ENCODE measurements at regions not wholly inside any gene's neighbourhood (a gene's known extent, or its start where the extent isn't known, plus 50 kb on each side); places are given as distances from the start of the nearest gene placed in this dataset.

- in situ Hi-C loops (cut with HindIII; ENCODE audit: low sequenced_read_pairs), result no loop called here
Measured at GRCh38 chr14:61174441-61174891, 106.7 kb downstream of the TMEM30B start.

GRCh38 chr14:61171727-61172126, 109.4 kb downstream of the TMEM30B start:
- in situ Hi-C loops (cut with HindIII; ENCODE audit: low sequenced_read_pairs), result no loop called here

- in situ Hi-C loops (cut with HindIII; ENCODE audit: low sequenced_read_pairs), result no loop called here
Measured at GRCh38 chr14:61168141-61168540, 113.0 kb downstream of the TMEM30B start.

GRCh38 chr14:61167642-61168041, 113.5 kb downstream of the TMEM30B start:
- in situ Hi-C loops (cut with HindIII; ENCODE audit: low sequenced_read_pairs), result no loop called here

GRCh38 chr14:61160798-61161197, 120.3 kb downstream of the TMEM30B start:
- in situ Hi-C loops (cut with HindIII; ENCODE audit: low sequenced_read_pairs), result no loop called here

- in situ Hi-C loops (cut with HindIII; ENCODE audit: low sequenced_read_pairs), result no loop called here
Measured at GRCh38 chr14:61154641-61155040, 126.5 kb downstream of the TMEM30B start.

- in situ Hi-C loops (cut with HindIII; ENCODE audit: low sequenced_read_pairs), result no loop called here
Measured at GRCh38 chr14:61153914-61154545, 127.1 kb downstream of the TMEM30B start.

GRCh38 chr14:61153431-61153830, 127.7 kb downstream of the TMEM30B start:
- in situ Hi-C loops (cut with HindIII; ENCODE audit: low sequenced_read_pairs), result no loop called here

- in situ Hi-C loops (cut with HindIII; ENCODE audit: low sequenced_read_pairs), result no loop called here
Measured at GRCh38 chr14:61152851-61153364, 128.2 kb downstream of the TMEM30B start.

GRCh38 chr14:61151251-61151650, 129.9 kb downstream of the TMEM30B start:
- in situ Hi-C loops (cut with HindIII; ENCODE audit: low sequenced_read_pairs), result no loop called here

- in situ Hi-C loops (cut with HindIII; ENCODE audit: low sequenced_read_pairs), result no loop called here
Measured at GRCh38 chr14:61150851-61151250, 130.3 kb downstream of the TMEM30B start.

- in situ Hi-C loops (cut with HindIII; ENCODE audit: low sequenced_read_pairs), result no loop called here
Measured at GRCh38 chr14:61149896-61150295, 131.2 kb downstream of the TMEM30B start.

GRCh38 chr14:61148742-61149350, 132.3 kb downstream of the TMEM30B start:
- in situ Hi-C loops (cut with HindIII; ENCODE audit: low sequenced_read_pairs), result no loop called here

GRCh38 chr14:61147831-61148549, 133.1 kb downstream of the TMEM30B start:
- in situ Hi-C loops (cut with HindIII; ENCODE audit: low sequenced_read_pairs), result no loop called here

GRCh38 chr14:61147381-61147821, 133.7 kb downstream of the TMEM30B start:
- in situ Hi-C loops (cut with HindIII; ENCODE audit: low sequenced_read_pairs), result no loop called here

GRCh38 chr14:61146899-61147298, 134.2 kb downstream of the TMEM30B start:
- in situ Hi-C loops (cut with HindIII; ENCODE audit: low sequenced_read_pairs), result no loop called here

- in situ Hi-C loops (cut with HindIII; ENCODE audit: low sequenced_read_pairs), result no loop called here
Measured at GRCh38 chr14:61145903-61146481, 135.1 kb downstream of the TMEM30B start.

- in situ Hi-C loops (cut with HindIII; ENCODE audit: low sequenced_read_pairs), result no loop called here
Measured at GRCh38 chr14:61145034-61145902, 135.9 kb downstream of the TMEM30B start.

- in situ Hi-C loops (cut with HindIII; ENCODE audit: low sequenced_read_pairs), result loop anchor here (5.0 kb wide), 2 partner anchors 33 to 62 kb away; no protein-coding TSS in a partner anchor
Measured at GRCh38 chr14:61144117-61145033, 136.8 kb downstream of the TMEM30B start.

All from endothelial cell of hepatic sinusoid (primary cell).